Effector memory CD8-positive, alpha-beta T cell (primary cell): ENCODE measurements at regions not wholly inside any gene's neighbourhood (a gene's known extent, or its start where the extent isn't known, plus 50 kb on each side); places are given as distances from the start of the nearest gene placed in this dataset.
"Not testable (repeated sequence)": the region's sequence is repeated elsewhere in the genome, so short reads cannot be mapped to it uniquely, and the experiment has no call there.

Experiments used
- ATAC-seq: fragments of 150-1000 bp; cut with Tn5 transposase; replicated peaks from 2 replicates; pipeline ENCODE4 v1.10.0; 2021; ENCODE audit warnings: mild to moderate bottlenecking, moderate library complexity
- DNase-seq, 3 experiments: peaks; one replicate each; pipeline ENCODE4 v3.0.0; 2021
- H3K27ac Mint-ChIP-seq, 2 donors: one replicate each; pipeline ENCODE4 v1.8.0; 2022; ENCODE audit warnings: mild to moderate bottlenecking in 2 of 2, mixed read lengths in 2 of 2, moderate library complexity in 2 of 2
- H3K27me3 Mint-ChIP-seq, 2 donors: one replicate each; pipeline ENCODE4 v1.8.0; 2022; ENCODE audit warnings: mixed read lengths in 2 of 2
- H3K36me3 Mint-ChIP-seq: one replicate; pipeline ENCODE4 v1.8.0; 2022; ENCODE audit warnings: mild to moderate bottlenecking, moderate library complexity, mixed read lengths; ENCODE audit not compliant: insufficient read depth
- H3K4me1 Mint-ChIP-seq, 2 donors: one replicate each; pipeline ENCODE4 v1.8.0; 2022; ENCODE audit warnings: low read depth in 2 of 2, mixed read lengths in 2 of 2
- H3K4me3 Mint-ChIP-seq, 2 donors: one replicate each; pipeline ENCODE4 v1.8.0; 2022; ENCODE audit warnings: mild to moderate bottlenecking in 2 of 2, mixed read lengths in 2 of 2, moderate library complexity in 2 of 2
- H3K9me3 Mint-ChIP-seq, 2 donors: one replicate each; pipeline ENCODE4 v1.8.0; 2022; ENCODE audit warnings: mixed read lengths in 2 of 2

DNA sequence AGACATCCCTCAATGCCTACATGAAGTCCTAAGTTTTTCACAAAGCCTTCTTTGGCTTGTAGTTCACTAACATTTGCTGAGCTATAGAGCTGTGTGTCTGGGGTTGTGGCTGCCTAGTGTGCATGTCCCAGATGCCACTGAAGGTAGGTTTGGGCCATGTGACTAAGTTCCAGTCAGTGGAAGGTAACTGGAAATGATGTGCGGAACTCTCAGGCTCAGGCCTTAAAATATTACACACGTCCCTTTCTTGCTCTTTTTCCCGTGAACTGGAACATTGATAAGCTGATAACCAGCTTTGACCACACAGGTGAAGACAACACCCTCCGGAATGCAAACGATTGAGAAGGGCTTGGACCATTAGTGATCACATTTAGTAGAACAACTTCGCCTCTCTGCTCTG lies 358.1 kb downstream of the GATA3 start:
- peaks cover 21 to 26% of the 10 kb centered on the region in 2 donors for H3K4me1 Mint-ChIP-seq
- no peak for ATAC-seq

GRCh38 chr10:8415029-8415428 lies 360.5 kb downstream of the GATA3 start:
- peaks cover 14% of the 10 kb centered on the region for H3K36me3 Mint-ChIP-seq
- H3K27me3 Mint-ChIP-seq, DNase-seq, ATAC-seq, H3K4me3 Mint-ChIP-seq, H3K9me3 Mint-ChIP-seq: not testable (repeated sequence)
- peak overlapping the region; percentile 100 for H3K27ac Mint-ChIP-seq
- H3K4me1 Mint-ChIP-seq = peaks cover 37 to 44% of the 10 kb centered on the region in 2 donors

More for the DNA sequence above, 358.1 kb downstream of the GATA3 start:
- no peaks in the 10 kb centered on the region for H3K9me3 Mint-ChIP-seq
- no peak for DNase-seq
- H3K4me3 Mint-ChIP-seq = no peak overlapping the region
- peaks cover 14% of the 10 kb centered on the region for H3K36me3 Mint-ChIP-seq
- no peaks in the 10 kb centered on the region for H3K27me3 Mint-ChIP-seq
- H3K27ac Mint-ChIP-seq = peak overlapping the region; percentile 13 to 20

GRCh38 chr10:8416192-8416701 lies 361.8 kb downstream of the GATA3 start:
- Mint-ChIP-seq H3K27ac (peak overlapping the region; percentile 100), H3K4me1 (peaks cover 39 to 44% of the 10 kb centered on the region in 2 donors), H3K4me3 (peak overlapping the region; percentile 79 to 81), H3K9me3 (no peaks in the 10 kb centered on the region), H3K36me3 (peaks cover 14% of the 10 kb centered on the region), H3K27me3 (no peaks in the 10 kb centered on the region)
- peak; percentile 90 for ATAC-seq
- DNase-seq = peak; percentile 62 to 66 (median 65)

- Mint-ChIP-seq H3K4me1 (peaks cover 39 to 44% of the 10 kb centered on the region in 2 donors), H3K4me3 (peak overlapping the region; percentile 79 to 81), H3K36me3 (peaks cover 14% of the 10 kb centered on the region), H3K27me3 (no peaks in the 10 kb centered on the region), H3K9me3 (no peaks in the 10 kb centered on the region), H3K27ac (peak overlapping the region; percentile 100)
- peak; percentile 31 for ATAC-seq
- DNase-seq = peak; percentile 17 to 48 (median 36)
These were observed 362.3 kb downstream of the GATA3 start for GRCh38 chr10:8416760-8417159.

DNA sequence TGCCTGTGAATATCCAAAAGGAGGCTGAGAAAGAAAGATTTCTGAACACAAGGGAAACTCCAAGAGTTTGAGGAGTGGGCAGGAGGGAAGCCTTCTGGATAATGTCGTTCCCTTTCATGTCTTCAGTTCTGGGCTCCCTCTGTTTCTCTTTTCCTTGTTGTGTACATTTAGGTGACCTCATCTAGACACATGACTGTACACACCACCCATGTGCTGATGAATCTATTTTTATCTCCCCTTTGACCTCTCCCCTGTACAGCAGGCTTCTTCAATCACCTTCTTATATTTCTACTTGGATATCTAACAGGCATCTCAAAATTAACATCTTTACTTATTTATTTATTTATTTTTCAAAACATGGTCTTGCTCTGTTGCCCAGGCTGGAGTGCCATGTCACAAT lies 363.1 kb downstream of the GATA3 start:
- Mint-ChIP-seq H3K36me3 (peaks cover 14% of the 10 kb centered on the region), H3K4me3 (peak overlapping the region in 1 of 2 donors; percentile 79), H3K27ac (peak overlapping the region; percentile 100), H3K27me3 (no peaks in the 10 kb centered on the region), H3K9me3 (no peaks in the 10 kb centered on the region), H3K4me1 (peaks cover 39 to 44% of the 10 kb centered on the region in 2 donors)
- DNase-seq = no peak
- no peak for ATAC-seq

DNA sequence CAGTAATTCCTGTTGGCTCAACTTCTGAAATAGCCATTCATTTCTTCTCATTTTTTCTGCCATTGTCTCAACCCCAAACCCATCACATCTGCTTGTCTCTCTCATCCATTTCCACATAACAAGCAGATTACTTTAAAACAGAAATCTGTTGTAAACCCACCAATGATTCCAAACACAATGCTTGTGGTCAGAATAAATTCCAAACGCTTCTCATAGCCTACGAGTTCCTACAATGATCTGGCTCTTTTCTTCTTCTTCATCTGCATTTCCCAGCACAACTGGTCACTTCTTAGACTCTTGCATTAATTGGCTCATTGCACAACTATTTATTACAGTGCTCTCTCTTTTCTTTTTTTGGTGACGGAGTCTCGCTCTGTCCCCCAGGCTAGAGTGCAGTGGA lies 364.1 kb downstream of the GATA3 start:
- no peaks in the 10 kb centered on the region for H3K27me3 Mint-ChIP-seq
- H3K9me3 Mint-ChIP-seq = no peaks in the 10 kb centered on the region
- peak overlapping the region in 1 of 2 donors; percentile 4 for H3K4me3 Mint-ChIP-seq
- no peak for DNase-seq
- H3K4me1 Mint-ChIP-seq = peaks cover 39 to 44% of the 10 kb centered on the region in 2 donors
- peak overlapping the region; percentile 100 for H3K27ac Mint-ChIP-seq
- ATAC-seq = no peak
- H3K36me3 Mint-ChIP-seq = peaks cover 14% of the 10 kb centered on the region

- H3K36me3 Mint-ChIP-seq = peaks cover 14% of the 10 kb centered on the region
- H3K9me3 Mint-ChIP-seq = no peaks in the 10 kb centered on the region
- no peak overlapping the region for H3K4me3 Mint-ChIP-seq
- no peak overlapping the region for H3K27ac Mint-ChIP-seq
- H3K27me3 Mint-ChIP-seq = no peaks in the 10 kb centered on the region
- peaks cover 46 to 53% of the 10 kb centered on the region in 2 donors for H3K4me1 Mint-ChIP-seq
- ATAC-seq = no peak
- no peak for DNase-seq
These were observed 365.7 kb downstream of the GATA3 start for GRCh38 chr10:8420182-8420581.

- no peak for DNase-seq
- Mint-ChIP-seq H3K9me3 (no peaks in the 10 kb centered on the region), H3K27ac (peak overlapping the region; percentile 59 to 78), H3K4me3 (no peak overlapping the region), H3K36me3 (no peaks in the 10 kb centered on the region), H3K27me3 (no peaks in the 10 kb centered on the region), H3K4me1 (peaks cover 13 to 14% of the 10 kb centered on the region in 2 donors)
- ATAC-seq = peak; percentile 54
These were observed 370.2 kb downstream of the GATA3 start for GRCh38 chr10:8424555-8425211.

DNA sequence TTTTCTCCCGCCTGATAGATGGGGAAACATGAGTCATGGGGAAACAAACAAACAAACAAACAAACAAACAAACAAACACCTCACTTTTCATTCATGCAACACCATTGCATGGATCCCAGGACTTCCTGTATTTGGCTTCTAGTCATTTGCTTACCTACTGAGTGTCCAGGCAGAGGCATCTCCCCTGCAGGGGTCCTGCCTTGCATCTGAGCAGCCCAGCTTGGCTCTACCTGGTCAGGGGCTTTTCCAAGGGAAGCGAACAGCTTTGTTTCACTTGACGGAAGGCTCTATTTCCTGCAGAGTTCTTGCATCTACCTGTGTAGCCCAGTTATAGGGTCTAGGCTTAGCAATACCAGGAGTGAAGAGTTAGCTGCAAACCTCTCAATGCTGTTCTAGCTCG lies 374.2 kb downstream of the GATA3 start:
- peaks cover 0 to 8% of the 10 kb centered on the region in 2 donors for H3K27me3 Mint-ChIP-seq
- ATAC-seq = no peak
- H3K4me1 Mint-ChIP-seq = peaks cover 12 to 15% of the 10 kb centered on the region in 2 donors
- no peak for DNase-seq
- no peak overlapping the region for H3K4me3 Mint-ChIP-seq
- no peak overlapping the region for H3K27ac Mint-ChIP-seq
- H3K36me3 Mint-ChIP-seq = no peaks in the 10 kb centered on the region
- H3K9me3 Mint-ChIP-seq = no peaks in the 10 kb centered on the region

DNA sequence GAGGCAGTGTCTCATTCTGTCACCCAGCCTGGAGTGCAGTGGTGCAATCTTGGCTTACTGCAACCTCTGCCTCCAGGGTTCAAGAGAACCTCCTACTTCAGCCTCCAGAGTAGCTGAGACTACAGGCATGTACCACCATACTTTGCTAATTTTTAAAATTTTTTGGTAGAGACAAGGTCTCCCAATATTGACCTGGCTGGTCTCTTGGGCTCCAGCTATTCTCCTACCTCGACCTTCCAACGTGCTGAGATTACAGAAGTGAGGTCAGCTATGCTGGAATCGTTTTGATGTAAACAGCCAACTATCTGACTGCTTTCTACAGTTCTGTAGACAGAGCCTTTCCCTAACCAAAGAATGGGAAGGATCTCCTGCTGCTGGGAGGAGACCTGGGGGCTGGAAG lies 375.8 kb downstream of the GATA3 start:
- ATAC-seq (no peak), DNase-seq (no peak)
- Mint-ChIP-seq H3K27me3 (peaks cover 0 to 8% of the 10 kb centered on the region in 2 donors), H3K4me3 (no peak overlapping the region), H3K9me3 (no peaks in the 10 kb centered on the region), H3K36me3 (no peaks in the 10 kb centered on the region), H3K4me1 (peaks cover 2 to 7% of the 10 kb centered on the region in 2 donors), H3K27ac (no peak overlapping the region)

- Mint-ChIP-seq H3K4me3 (no peak overlapping the region), H3K4me1 (peaks cover 0 to 5% of the 10 kb centered on the region in 2 donors), H3K36me3 (no peaks in the 10 kb centered on the region), H3K9me3 (no peaks in the 10 kb centered on the region), H3K27me3 (peaks cover 0 to 8% of the 10 kb centered on the region in 2 donors), H3K27ac (no peak overlapping the region)
- ATAC-seq (no peak), DNase-seq (no peak)
These were observed 377.0 kb downstream of the GATA3 start for GRCh38 chr10:8431511-8431910.

DNA sequence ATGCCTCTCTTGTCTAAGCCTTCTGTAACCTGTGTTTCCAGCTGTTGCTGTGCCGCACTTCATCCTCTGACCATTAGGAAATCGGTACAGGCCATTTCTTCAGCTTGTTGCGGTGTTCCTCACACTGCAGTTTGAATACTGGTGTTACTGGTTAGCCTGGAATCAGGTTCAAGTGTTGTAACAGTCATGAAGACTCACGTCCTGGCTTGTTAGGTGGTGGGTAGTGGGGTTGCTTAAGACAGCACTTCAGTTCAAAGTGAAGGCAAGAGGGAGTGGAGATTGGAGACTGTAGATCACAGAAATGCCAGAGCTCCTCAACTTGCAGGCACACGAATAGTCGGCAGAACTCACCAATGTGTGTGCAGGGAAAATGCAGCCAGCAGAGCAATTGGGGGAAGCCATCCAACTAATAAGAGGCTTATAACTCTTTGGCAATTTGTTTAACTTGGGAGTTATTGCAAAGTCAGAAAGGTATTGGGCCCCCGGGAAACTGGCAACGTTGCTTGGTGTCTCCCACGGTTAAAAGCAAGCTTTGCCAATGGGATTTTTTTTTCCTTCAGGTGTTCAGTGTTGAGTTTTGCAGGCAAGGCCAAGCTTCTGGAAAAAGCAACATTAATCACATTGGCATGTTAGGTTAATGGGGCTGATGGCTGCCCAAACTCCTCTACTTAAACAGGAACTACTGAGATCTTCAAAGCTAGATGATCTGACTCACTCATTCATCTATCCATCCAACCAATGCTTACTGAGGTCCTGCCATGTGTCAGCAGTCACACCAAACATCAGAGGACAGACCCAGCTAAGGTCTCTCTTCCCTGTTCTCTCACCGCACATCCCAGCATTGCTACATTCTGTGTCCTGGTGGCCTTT lies 380.9 kb downstream of the GATA3 start:
- ATAC-seq = no peak
- Mint-ChIP-seq H3K4me3 (no peak overlapping the region), H3K9me3 (no peaks in the 10 kb centered on the region), H3K27me3 (peaks cover 0 to 8% of the 10 kb centered on the region in 2 donors), H3K36me3 (no peaks in the 10 kb centered on the region), H3K4me1 (peaks cover 20 to 27% of the 10 kb centered on the region in 2 donors), H3K27ac (no peak overlapping the region)
- DNase-seq = no peak

DNA sequence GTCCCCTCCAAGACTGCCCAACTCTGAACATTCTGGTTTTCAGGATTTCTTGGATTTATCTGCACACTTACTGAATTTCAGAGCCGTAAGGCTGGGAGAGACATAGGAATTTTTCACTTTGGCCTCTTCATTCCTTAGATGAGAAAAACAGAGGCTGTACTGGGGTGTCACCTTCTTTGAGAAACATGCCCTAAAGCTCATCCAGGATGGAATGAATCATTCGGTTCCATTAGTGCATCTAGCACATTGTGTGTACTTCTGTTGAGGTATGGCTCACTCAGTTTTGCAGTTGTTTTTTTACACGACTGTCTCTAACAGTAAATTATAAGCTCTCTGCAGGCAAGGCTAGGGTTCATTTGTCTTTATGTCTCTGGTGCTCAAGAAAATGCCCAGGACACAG lies 383.4 kb downstream of the GATA3 start:
- peak overlapping the region in 1 of 2 donors; percentile 75 for H3K27ac Mint-ChIP-seq
- H3K4me1 Mint-ChIP-seq = peaks cover 17 to 27% of the 10 kb centered on the region in 2 donors

More for the DNA sequence above, 383.4 kb downstream of the GATA3 start:
- no peaks in the 10 kb centered on the region for H3K36me3 Mint-ChIP-seq
- H3K9me3 Mint-ChIP-seq = no peaks in the 10 kb centered on the region
- H3K27me3 Mint-ChIP-seq = peaks cover 4 to 5% of the 10 kb centered on the region in 2 donors
- DNase-seq (no peak), ATAC-seq (no peak)
- H3K4me3 Mint-ChIP-seq = peak overlapping the region; percentile 45 to 58
